Renal pelvis (tissue), 1 donor: ENCODE measurements at regions not wholly inside any gene's neighbourhood (a gene's known extent, or its start where the extent isn't known, plus 50 kb on each side); places are given as distances from the start of the nearest gene placed in this dataset.

ENCODE experiments used
- DNase-seq: peaks from one replicate; pipeline ENCODE4 v3.0.0-alpha.2; 2013

GRCh38 chr20:22504829-22505377 is 79.5 kb downstream of the FOXA2 start:
- no peak for DNase-seq

GRCh38 chr20:22503577-22503976 is 80.8 kb downstream of the FOXA2 start:
- DNase-seq, result no peak

GRCh38 chr20:22502731-22503191 is 81.6 kb downstream of the FOXA2 start:
- DNase-seq, result no peak

GRCh38 chr20:22501566-22502344 is 82.6 kb downstream of the FOXA2 start:
- no peak for DNase-seq

GRCh38 chr20:22501034-22501433 is 83.3 kb downstream of the FOXA2 start:
- no peak for DNase-seq

- no peak for DNase-seq
Measured at GRCh38 chr20:22499515-22500166, 84.7 kb downstream of the FOXA2 start.

GRCh38 chr20:22496817-22497216 is 87.6 kb downstream of the FOXA2 start:
- DNase-seq, result no peak

GRCh38 chr20:22495789-22496188 is 88.6 kb downstream of the FOXA2 start:
- no peak for DNase-seq

GRCh38 chr20:22495172-22495571 is 89.2 kb downstream of the FOXA2 start:
- DNase-seq, result no peak

GRCh38 chr20:22492497-22492896 is 91.9 kb downstream of the FOXA2 start:
- DNase-seq, result no peak

- DNase-seq, result peak; percentile 54
Measured at GRCh38 chr20:22491194-22491505, 93.2 kb downstream of the FOXA2 start.

- peak; percentile 69 for DNase-seq
Measured at GRCh38 chr20:22490287-22491193, 93.8 kb downstream of the FOXA2 start.

GRCh38 chr20:22489626-22490286 is 94.6 kb downstream of the FOXA2 start:
- no peak for DNase-seq

- no peak for DNase-seq
Measured at GRCh38 chr20:22480336-22480735, 104.0 kb downstream of the FOXA2 start.

GRCh38 chr20:22475662-22476061 is 108.7 kb downstream of the FOXA2 start:
- peak; percentile 35 for DNase-seq

- no peak for DNase-seq
Measured at GRCh38 chr20:22474224-22474623, 110.1 kb downstream of the FOXA2 start.

GRCh38 chr20:22473293-22473692 is 111.1 kb downstream of the FOXA2 start:
- DNase-seq, result no peak

- DNase-seq, result no peak
Measured at GRCh38 chr20:22472447-22473100, 111.8 kb downstream of the FOXA2 start.

- DNase-seq, result no peak
Measured at GRCh38 chr20:22471156-22471836, 113.1 kb downstream of the FOXA2 start.

- no peak for DNase-seq
Measured at GRCh38 chr20:22470620-22471026, 113.7 kb downstream of the FOXA2 start.
